ENCODE measurements at regions not wholly inside any gene's neighbourhood (a gene's known extent, or its start where the extent isn't known, plus 50 kb on each side); places are given as distances from the start of the nearest gene placed in this dataset.
"Not testable (repeated sequence)": the region's sequence is repeated elsewhere in the genome, so short reads cannot be mapped to it uniquely, and the experiment has no call there.

DNA sequence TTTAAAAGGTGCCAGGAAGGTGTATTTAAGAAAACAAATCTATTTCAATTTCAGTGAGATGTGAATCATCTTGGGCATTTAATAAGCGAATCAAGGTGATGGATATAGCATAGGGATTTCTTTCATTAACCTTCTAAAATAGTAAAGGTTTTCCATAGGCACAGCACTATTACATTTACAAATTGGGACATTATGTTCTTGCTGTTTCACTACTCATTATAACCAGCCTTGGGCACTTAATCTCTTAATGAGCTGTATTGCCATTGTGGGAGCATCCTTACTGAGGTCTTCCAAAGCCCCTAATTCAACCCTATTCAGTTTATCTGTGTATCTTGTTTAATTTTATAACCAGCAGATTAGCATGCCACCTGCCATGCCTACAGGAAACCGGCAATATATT, 1305.5 kb downstream of the CDH12 start:
- TF ChIP-seq, protein P1, sequence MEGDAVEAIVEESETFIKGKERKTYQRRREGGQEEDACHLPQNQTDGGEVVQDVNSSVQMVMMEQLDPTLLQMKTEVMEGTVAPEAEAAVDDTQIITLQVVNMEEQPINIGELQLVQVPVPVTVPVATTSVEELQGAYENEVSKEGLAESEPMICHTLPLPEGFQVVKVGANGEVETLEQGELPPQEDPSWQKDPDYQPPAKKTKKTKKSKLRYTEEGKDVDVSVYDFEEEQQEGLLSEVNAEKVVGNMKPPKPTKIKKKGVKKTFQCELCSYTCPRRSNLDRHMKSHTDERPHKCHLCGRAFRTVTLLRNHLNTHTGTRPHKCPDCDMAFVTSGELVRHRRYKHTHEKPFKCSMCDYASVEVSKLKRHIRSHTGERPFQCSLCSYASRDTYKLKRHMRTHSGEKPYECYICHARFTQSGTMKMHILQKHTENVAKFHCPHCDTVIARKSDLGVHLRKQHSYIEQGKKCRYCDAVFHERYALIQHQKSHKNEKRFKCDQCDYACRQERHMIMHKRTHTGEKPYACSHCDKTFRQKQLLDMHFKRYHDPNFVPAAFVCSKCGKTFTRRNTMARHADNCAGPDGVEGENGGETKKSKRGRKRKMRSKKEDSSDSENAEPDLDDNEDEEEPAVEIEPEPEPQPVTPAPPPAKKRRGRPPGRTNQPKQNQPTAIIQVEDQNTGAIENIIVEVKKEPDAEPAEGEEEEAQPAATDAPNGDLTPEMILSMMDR (conservative IDR thresholded peaks at IDR 0.05 in 1 of 2, IDR thresholded peaks at IDR 0.05 in 1 of 2; ENCODE audit: low read depth in 1 of 2, low read length in 2 of 2), result not testable (repeated sequence)
- TF ChIP-seq EZH2 (IDR thresholded peaks at IDR 0.05; ENCODE audit: low read length, missing control alignments), result not testable (repeated sequence)

All from fibroblast of lung (primary cell).